Trophoblast cell (in vitro differentiated cells and primary cell): ENCODE measurements at regions not wholly inside any gene's neighbourhood (a gene's known extent, or its start where the extent isn't known, plus 50 kb on each side); places are given as distances from the start of the nearest gene placed in this dataset.

Experiments used
- DNase-seq, 2 donors: peaks; one replicate each; pipeline ENCODE4 v3.0.0-alpha.2; 2016
- H2AFZ ChIP-seq: 2 replicates; pipeline ENCODE4 v1.6.1; 2013; ENCODE audit warnings: low read length, moderate library complexity, mild to moderate bottlenecking; ENCODE audit not compliant: insufficient read depth, poor library complexity
- H2AK5ac ChIP-seq: 2 replicates; pipeline ENCODE4 v1.6.1; 2013; ENCODE audit warnings: mild to moderate bottlenecking, low read length
- H2BK120ac ChIP-seq: 2 replicates; pipeline ENCODE4 v1.6.1; 2013; ENCODE audit warnings: low read length, mild to moderate bottlenecking, moderate library complexity; ENCODE audit not compliant: insufficient read depth, poor library complexity
- H2BK12ac ChIP-seq: 2 replicates; pipeline ENCODE4 v1.6.1; 2013; ENCODE audit warnings: mild to moderate bottlenecking, low read length, moderate library complexity
- H2BK5ac ChIP-seq: 2 replicates; pipeline ENCODE4 v1.6.1; 2013; ENCODE audit warnings: low read length, low read depth, moderate library complexity, mild to moderate bottlenecking; ENCODE audit not compliant: poor library complexity
- H3K14ac ChIP-seq: 2 replicates; pipeline ENCODE4 v1.6.1; 2013; ENCODE audit warnings: mild to moderate bottlenecking, low read length
- H3K18ac ChIP-seq: 2 replicates; pipeline ENCODE4 v1.6.1; 2013; ENCODE audit warnings: mild to moderate bottlenecking, low read length
- H3K23ac ChIP-seq: 2 replicates; pipeline ENCODE4 v1.6.1; 2013; ENCODE audit warnings: low read length
- H3K27ac ChIP-seq: 2 replicates; pipeline ENCODE4 v1.5.1; 2013; ENCODE audit warnings: low read depth, mild to moderate bottlenecking, inconsistent platforms, low read length, moderate library complexity
- H3K27me3 ChIP-seq: 2 replicates; pipeline ENCODE4 v1.6.1; 2013; ENCODE audit warnings: inconsistent platforms, mild to moderate bottlenecking, low read length, moderate library complexity; ENCODE audit not compliant: insufficient read depth
- H3K36me3 ChIP-seq, 2 experiments: 1 replicate in 1 of 2; 2 replicates in 1 of 2; pipeline ENCODE4 v1.6.1; 2013; ENCODE audit warnings: low read length in 2 of 2, mild to moderate bottlenecking in 2 of 2, moderate library complexity in 1 of 2; ENCODE audit not compliant: insufficient read depth in 2 of 2, control insufficient read depth in 1 of 2
- H3K4ac ChIP-seq: 2 replicates; pipeline ENCODE4 v1.6.1; 2013; ENCODE audit warnings: low read depth, mild to moderate bottlenecking, low read length, moderate library complexity
- H3K4me1 ChIP-seq, 2 experiments: 1 replicate in 1 of 2; 2 replicates in 1 of 2; pipeline ENCODE4 v1.6.1; 2013; ENCODE audit warnings: low read length in 2 of 2, mild to moderate bottlenecking in 2 of 2, moderate library complexity in 1 of 2; ENCODE audit not compliant: insufficient read depth in 2 of 2, control insufficient read depth in 1 of 2
- H3K4me2 ChIP-seq: 2 replicates; pipeline ENCODE4 v1.6.1; 2013; ENCODE audit warnings: inconsistent platforms, mild to moderate bottlenecking, low read length, moderate library complexity
- H3K4me3 ChIP-seq: 2 replicates; pipeline ENCODE4 v1.5.1; 2013; ENCODE audit warnings: mild to moderate bottlenecking, low read depth, low read length, inconsistent platforms
- H3K79me1 ChIP-seq: one replicate; pipeline ENCODE4 v1.6.1; 2013; ENCODE audit warnings: low read length
- H3K79me2 ChIP-seq: 2 replicates; pipeline ENCODE4 v1.6.1; 2013; ENCODE audit warnings: low read length, mild to moderate bottlenecking; ENCODE audit not compliant: control insufficient read depth, insufficient read depth, poor library complexity
- H3K9ac ChIP-seq: 2 replicates; pipeline ENCODE4 v1.6.1; 2013; ENCODE audit warnings: mild to moderate bottlenecking, low read length
- H3K9me3 ChIP-seq: 2 replicates; pipeline ENCODE4 v1.6.1; 2013; ENCODE audit warnings: low read depth, mild to moderate bottlenecking, control low read depth, inconsistent platforms, low read length; ENCODE audit not compliant: insufficient read depth
- H4K12ac ChIP-seq: 2 replicates; pipeline ENCODE4 v1.6.1; 2013; ENCODE audit warnings: low read depth, mild to moderate bottlenecking, low read length, moderate library complexity
- H4K8ac ChIP-seq: 2 replicates; pipeline ENCODE4 v1.6.1; 2013; ENCODE audit warnings: low read depth, mild to moderate bottlenecking, low read length, moderate library complexity
- H4K91ac ChIP-seq: one replicate; pipeline ENCODE4 v1.6.1; 2013; ENCODE audit warnings: low read depth, mild to moderate bottlenecking, low read length, moderate library complexity
- WGBS: extraction: QIAGEN DNeasy Blood & Tissue Kit; methylation state at CpG from one replicate; pipeline ENCODE4 v1.1.7; 2013; ENCODE audit warnings: missing lambda C conversion rate; ENCODE audit not compliant: insufficient read length, insufficient coverage; ENCODE audit errors: extremely low coverage; 5-methylcytosine and 5-hydroxymethylcytosine counted together

GRCh38 chr6:144731229-144731628 lies 446.1 kb downstream of the UTRN start:
- no peak overlapping the region for H4K12ac ChIP-seq
- no peak for DNase-seq
- no CpG with 5 or more reads among the region's 3 CpGs for WGBS

GRCh38 chr6:144736763-144737162 lies 451.6 kb downstream of the UTRN start:
- Histone ChIP-seq H3K9ac (no peak overlapping the region), H2AFZ (no peak overlapping the region), H3K4me2 (no peak overlapping the region), H3K18ac (no peak overlapping the region), H4K8ac (no peak overlapping the region), H3K23ac (no peak overlapping the region), H3K14ac (no peak overlapping the region), H2BK12ac (no peak overlapping the region), H3K4me1 (no peaks in the 10 kb centered on the region), H3K27ac (no peak overlapping the region), H3K27me3 (no peaks in the 10 kb centered on the region), H3K4me3 (no peak overlapping the region), H3K9me3 (no peaks in the 10 kb centered on the region), H4K91ac (no peak overlapping the region), H3K36me3 (peaks cover 2% of the 10 kb centered on the region in 2 experiments), H4K12ac (no peak overlapping the region), H3K79me2 (no peaks in the 10 kb centered on the region), H2BK120ac (no peak overlapping the region), H3K79me1 (no peaks in the 10 kb centered on the region), H2AK5ac (no peak overlapping the region), H2BK5ac (no peak overlapping the region), H3K4ac (no peak overlapping the region)
- no CpG with 5 or more reads among the region's 6 CpGs for WGBS
- no peak for DNase-seq

More at GRCh38 chr6:144731229-144731628, 446.1 kb downstream of the UTRN start:
- H4K8ac ChIP-seq, result no peak overlapping the region
- no peak overlapping the region for H3K4me3 ChIP-seq
- no peaks in the 10 kb centered on the region for H3K79me1 ChIP-seq
- H3K9me3 ChIP-seq, result no peaks in the 10 kb centered on the region
- no peak overlapping the region for H4K91ac ChIP-seq
- no peak overlapping the region for H3K18ac ChIP-seq
- no peaks in the 10 kb centered on the region for H3K27me3 ChIP-seq
- no peaks in the 10 kb centered on the region for H3K79me2 ChIP-seq
- no peak overlapping the region for H3K9ac ChIP-seq
- H2AFZ ChIP-seq, result no peak overlapping the region
- no peaks in the 10 kb centered on the region for H3K4me1 ChIP-seq
- H3K4me2 ChIP-seq, result no peak overlapping the region
- no peak overlapping the region for H2BK12ac ChIP-seq
- no peak overlapping the region for H3K23ac ChIP-seq
- no peak overlapping the region for H3K27ac ChIP-seq
- no peak overlapping the region for H3K4ac ChIP-seq
- H2AK5ac ChIP-seq, result no peak overlapping the region
- no peak overlapping the region for H2BK5ac ChIP-seq
- no peak overlapping the region for H3K14ac ChIP-seq
- no peak overlapping the region for H2BK120ac ChIP-seq
- H3K36me3 ChIP-seq, result peaks cover 2 to 4% of the 10 kb centered on the region in 2 experiments

- no peaks in the 10 kb centered on the region for H3K4me1 ChIP-seq
- H3K4me2 ChIP-seq, result no peak overlapping the region
- H2BK120ac ChIP-seq, result no peak overlapping the region
- no peak overlapping the region for H3K14ac ChIP-seq
- H3K79me2 ChIP-seq, result no peaks in the 10 kb centered on the region
- H3K9ac ChIP-seq, result no peak overlapping the region
- H2AFZ ChIP-seq, result no peak overlapping the region
- no peak for DNase-seq
- no peak overlapping the region for H4K91ac ChIP-seq
- H3K9me3 ChIP-seq, result no peaks in the 10 kb centered on the region
- no CpG with 5 or more reads among the region's 4 CpGs for WGBS
- no peak overlapping the region for H4K12ac ChIP-seq
- no peak overlapping the region for H4K8ac ChIP-seq
- no peak overlapping the region for H3K4ac ChIP-seq
- H2AK5ac ChIP-seq, result no peak overlapping the region
- H3K27me3 ChIP-seq, result no peaks in the 10 kb centered on the region
- no peak overlapping the region for H3K27ac ChIP-seq
- H3K4me3 ChIP-seq, result no peak overlapping the region
- H2BK12ac ChIP-seq, result no peak overlapping the region
- no peaks in the 10 kb centered on the region for H3K36me3 ChIP-seq
- H3K79me1 ChIP-seq, result no peaks in the 10 kb centered on the region
- no peak overlapping the region for H3K23ac ChIP-seq
- H2BK5ac ChIP-seq, result no peak overlapping the region
- H3K18ac ChIP-seq, result no peak overlapping the region
Observed at GRCh38 chr6:144737998-144738397, 452.9 kb downstream of the UTRN start.

GRCh38 chr6:144739873-144740272 lies 454.7 kb downstream of the UTRN start:
- Histone ChIP-seq H3K4ac (no peak overlapping the region), H3K9ac (no peak overlapping the region), H2BK12ac (no peak overlapping the region), H3K27me3 (no peaks in the 10 kb centered on the region), H3K27ac (no peak overlapping the region), H3K4me1 (no peaks in the 10 kb centered on the region), H3K9me3 (no peaks in the 10 kb centered on the region), H4K91ac (no peak overlapping the region), H2BK120ac (no peak overlapping the region), H3K79me1 (no peaks in the 10 kb centered on the region), H3K18ac (no peak overlapping the region), H4K12ac (no peak overlapping the region), H3K4me3 (no peak overlapping the region), H4K8ac (no peak overlapping the region), H3K36me3 (no peaks in the 10 kb centered on the region), H3K23ac (no peak overlapping the region), H3K79me2 (no peaks in the 10 kb centered on the region), H3K4me2 (no peak overlapping the region), H3K14ac (no peak overlapping the region), H2AFZ (no peak overlapping the region), H2BK5ac (no peak overlapping the region), H2AK5ac (no peak overlapping the region)
- no peak for DNase-seq
- whole genome bisulfite sequencing, result no CpG with 5 or more reads among the region's 1 CpG
